Gastroesophageal sphincter (tissue), 3 donors: ENCODE measurements at regions not wholly inside any gene's neighbourhood (a gene's known extent, or its start where the extent isn't known, plus 50 kb on each side); places are given as distances from the start of the nearest gene placed in this dataset.

ENCODE experiments used
- POLR2A ChIP-seq, 2 donors: fragments of 450-650 bp; IDR thresholded peaks; one replicate each; pipeline ENCODE4 v1.6.1; 2017; ENCODE audit warnings: antibody characterized with exemption in 2 of 2, mild to moderate bottlenecking in 2 of 2, moderate library complexity in 1 of 2
- TF ChIP-seq, protein P1 (sequence below), 4 experiments: fragments of 200-600 bp in 2 of 4; fragments of 450-650 bp in 2 of 4; sonication (generic) in 1 of 4; IDR thresholded peaks; one replicate each; pipeline ENCODE4 v1.5.1; 2017 to 2019; ENCODE audit warnings: antibody characterized with exemption in 4 of 4, mild to moderate bottlenecking in 2 of 4, moderate library complexity in 2 of 4

DNA sequence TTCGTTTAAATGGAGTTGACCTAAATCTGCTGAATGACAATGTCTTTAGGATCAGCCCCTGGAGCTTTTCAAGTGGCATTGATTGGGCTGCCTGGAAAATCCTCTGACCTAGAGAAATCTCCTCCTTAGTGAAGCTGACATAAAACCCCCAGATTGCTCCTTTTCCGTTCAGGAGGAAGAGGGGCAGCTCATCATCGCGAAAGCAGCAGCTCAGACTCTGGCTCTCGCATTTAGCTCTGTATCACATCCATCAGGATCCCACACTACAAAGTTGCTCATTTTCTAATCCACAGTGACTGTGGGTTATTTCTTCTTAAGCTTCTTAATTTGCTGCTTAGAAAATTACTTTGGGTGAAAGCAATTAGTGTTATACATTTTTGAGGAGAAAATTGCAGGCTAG lies 373.7 kb downstream of the ENC1 start:
- TF ChIP-seq, protein P1, sequence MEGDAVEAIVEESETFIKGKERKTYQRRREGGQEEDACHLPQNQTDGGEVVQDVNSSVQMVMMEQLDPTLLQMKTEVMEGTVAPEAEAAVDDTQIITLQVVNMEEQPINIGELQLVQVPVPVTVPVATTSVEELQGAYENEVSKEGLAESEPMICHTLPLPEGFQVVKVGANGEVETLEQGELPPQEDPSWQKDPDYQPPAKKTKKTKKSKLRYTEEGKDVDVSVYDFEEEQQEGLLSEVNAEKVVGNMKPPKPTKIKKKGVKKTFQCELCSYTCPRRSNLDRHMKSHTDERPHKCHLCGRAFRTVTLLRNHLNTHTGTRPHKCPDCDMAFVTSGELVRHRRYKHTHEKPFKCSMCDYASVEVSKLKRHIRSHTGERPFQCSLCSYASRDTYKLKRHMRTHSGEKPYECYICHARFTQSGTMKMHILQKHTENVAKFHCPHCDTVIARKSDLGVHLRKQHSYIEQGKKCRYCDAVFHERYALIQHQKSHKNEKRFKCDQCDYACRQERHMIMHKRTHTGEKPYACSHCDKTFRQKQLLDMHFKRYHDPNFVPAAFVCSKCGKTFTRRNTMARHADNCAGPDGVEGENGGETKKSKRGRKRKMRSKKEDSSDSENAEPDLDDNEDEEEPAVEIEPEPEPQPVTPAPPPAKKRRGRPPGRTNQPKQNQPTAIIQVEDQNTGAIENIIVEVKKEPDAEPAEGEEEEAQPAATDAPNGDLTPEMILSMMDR (IDR thresholded peaks at IDR 0.05): no peak
- no peak for TF ChIP-seq POLR2A (IDR thresholded peaks at IDR 0.05)
